ENCODE measurements at regions not wholly inside any gene's neighbourhood (a gene's known extent, or its start where the extent isn't known, plus 50 kb on each side); places are given as distances from the start of the nearest gene placed in this dataset.

- TF ChIP-seq, protein P1, sequence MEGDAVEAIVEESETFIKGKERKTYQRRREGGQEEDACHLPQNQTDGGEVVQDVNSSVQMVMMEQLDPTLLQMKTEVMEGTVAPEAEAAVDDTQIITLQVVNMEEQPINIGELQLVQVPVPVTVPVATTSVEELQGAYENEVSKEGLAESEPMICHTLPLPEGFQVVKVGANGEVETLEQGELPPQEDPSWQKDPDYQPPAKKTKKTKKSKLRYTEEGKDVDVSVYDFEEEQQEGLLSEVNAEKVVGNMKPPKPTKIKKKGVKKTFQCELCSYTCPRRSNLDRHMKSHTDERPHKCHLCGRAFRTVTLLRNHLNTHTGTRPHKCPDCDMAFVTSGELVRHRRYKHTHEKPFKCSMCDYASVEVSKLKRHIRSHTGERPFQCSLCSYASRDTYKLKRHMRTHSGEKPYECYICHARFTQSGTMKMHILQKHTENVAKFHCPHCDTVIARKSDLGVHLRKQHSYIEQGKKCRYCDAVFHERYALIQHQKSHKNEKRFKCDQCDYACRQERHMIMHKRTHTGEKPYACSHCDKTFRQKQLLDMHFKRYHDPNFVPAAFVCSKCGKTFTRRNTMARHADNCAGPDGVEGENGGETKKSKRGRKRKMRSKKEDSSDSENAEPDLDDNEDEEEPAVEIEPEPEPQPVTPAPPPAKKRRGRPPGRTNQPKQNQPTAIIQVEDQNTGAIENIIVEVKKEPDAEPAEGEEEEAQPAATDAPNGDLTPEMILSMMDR (IDR thresholded peaks at IDR 0.05; ENCODE audit: low read depth, low read length), result no peak
- TF ChIP-seq EZH2phosphoT487 (IDR thresholded peaks at IDR 0.05; ENCODE audit: low read depth), result no peak
Measured at GRCh38 chr4:163612762-163613161, 118.3 kb downstream of the TMA16 start.

All from OCI-LY3 (cell line).